ENCODE measurements at regions not wholly inside any gene's neighbourhood (a gene's known extent, or its start where the extent isn't known, plus 50 kb on each side); places are given as distances from the start of the nearest gene placed in this dataset.
A peak's percentile ranks its signal among the peaks of the same experiment; 100 is the strongest.

GRCh38 chr1:81582467-81582986 is 218.2 kb upstream of the ADGRL2 start:
- no peaks in the 10 kb centered on the region for H3K27me3 Mint-ChIP-seq (ENCODE audit: insufficient read depth)

DNA sequence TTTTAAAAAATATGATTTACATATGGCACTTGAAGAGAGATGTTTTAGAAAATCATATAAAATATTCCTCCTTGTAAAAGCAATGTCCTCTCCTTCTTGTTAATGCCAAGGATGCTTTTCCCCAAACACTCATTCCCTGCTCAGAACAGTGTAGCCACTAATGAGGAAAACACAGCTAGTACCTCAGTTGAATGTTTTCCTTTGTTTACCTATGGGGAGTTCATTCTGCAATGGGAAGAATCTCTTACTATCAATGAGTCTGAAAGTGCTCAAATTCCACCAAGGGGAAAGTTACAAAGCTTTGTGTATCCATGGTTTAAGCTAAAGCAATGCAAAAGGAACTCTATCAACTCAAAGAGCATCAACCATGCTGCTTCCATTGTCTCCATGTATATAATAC is 221.9 kb upstream of the ADGRL2 start:
- no peak overlapping the region for H3K27ac Mint-ChIP-seq
- peaks cover 36% of the 10 kb centered on the region for H3K4me1 Mint-ChIP-seq
- no peaks in the 10 kb centered on the region for H3K9me3 ChIP-seq (ENCODE audit: control insufficient read depth, low read length)
- no peak overlapping the region for H3K9ac ChIP-seq (ENCODE audit: extremely low read depth, low read length, poor library complexity, severe bottlenecking)
- H3K4me3 Mint-ChIP-seq = no peak overlapping the region
- H3K27ac ChIP-seq (ENCODE audit: low read depth, low read length) = no peak overlapping the region
- no peak overlapping the region for H3K4me3 ChIP-seq (ENCODE audit: low read length)
- H3K9me3 Mint-ChIP-seq = no peaks in the 10 kb centered on the region
- no peaks in the 10 kb centered on the region for H3K36me3 ChIP-seq (ENCODE audit: control insufficient read depth, insufficient read depth, low read length)
- H3K36me3 Mint-ChIP-seq (ENCODE audit: low read depth) = no peaks in the 10 kb centered on the region
- peaks cover 16% of the 10 kb centered on the region for H3K4me1 ChIP-seq (ENCODE audit: control insufficient read depth, insufficient read depth, low read length)
- no peaks in the 10 kb centered on the region for H3K27me3 Mint-ChIP-seq (ENCODE audit: insufficient read depth)
- no peak for TF ChIP-seq CTCF (conservative IDR thresholded peaks at IDR 0.05)
- no peaks in the 10 kb centered on the region for H3K27me3 ChIP-seq (ENCODE audit: control insufficient read depth, insufficient read depth, low read length, poor library complexity, severe bottlenecking)
- no peak for DNase-seq

More at GRCh38 chr1:81582467-81582986, 218.2 kb upstream of the ADGRL2 start:
- peaks cover 27% of the 10 kb centered on the region for H3K4me1 Mint-ChIP-seq
- DNase-seq = no peak
- Histone ChIP-seq H3K9ac (ENCODE audit: extremely low read depth, low read length, poor library complexity, severe bottlenecking) (no peak overlapping the region), H3K9me3 (ENCODE audit: control insufficient read depth, low read length) (no peaks in the 10 kb centered on the region), H3K4me1 (ENCODE audit: control insufficient read depth, insufficient read depth, low read length) (peaks cover 11% of the 10 kb centered on the region), H3K4me3 (ENCODE audit: low read length) (no peak overlapping the region), H3K27ac (ENCODE audit: low read depth, low read length) (no peak overlapping the region), H3K27me3 (ENCODE audit: control insufficient read depth, insufficient read depth, low read length, poor library complexity, severe bottlenecking) (no peaks in the 10 kb centered on the region), H3K36me3 (ENCODE audit: control insufficient read depth, insufficient read depth, low read length) (no peaks in the 10 kb centered on the region)
- no peaks in the 10 kb centered on the region for H3K9me3 Mint-ChIP-seq
- no peak overlapping the region for H3K27ac Mint-ChIP-seq
- H3K4me3 Mint-ChIP-seq = no peak overlapping the region
- H3K36me3 Mint-ChIP-seq (ENCODE audit: low read depth) = no peaks in the 10 kb centered on the region
- 86 to 93% methylated on average over 2 of the region's 2 CpGs for WGBS, 2 experiments (ENCODE audit: insufficient coverage in 1 of 2, insufficient read length in 1 of 2)
- no peak for TF ChIP-seq CTCF (conservative IDR thresholded peaks at IDR 0.05)

DNA sequence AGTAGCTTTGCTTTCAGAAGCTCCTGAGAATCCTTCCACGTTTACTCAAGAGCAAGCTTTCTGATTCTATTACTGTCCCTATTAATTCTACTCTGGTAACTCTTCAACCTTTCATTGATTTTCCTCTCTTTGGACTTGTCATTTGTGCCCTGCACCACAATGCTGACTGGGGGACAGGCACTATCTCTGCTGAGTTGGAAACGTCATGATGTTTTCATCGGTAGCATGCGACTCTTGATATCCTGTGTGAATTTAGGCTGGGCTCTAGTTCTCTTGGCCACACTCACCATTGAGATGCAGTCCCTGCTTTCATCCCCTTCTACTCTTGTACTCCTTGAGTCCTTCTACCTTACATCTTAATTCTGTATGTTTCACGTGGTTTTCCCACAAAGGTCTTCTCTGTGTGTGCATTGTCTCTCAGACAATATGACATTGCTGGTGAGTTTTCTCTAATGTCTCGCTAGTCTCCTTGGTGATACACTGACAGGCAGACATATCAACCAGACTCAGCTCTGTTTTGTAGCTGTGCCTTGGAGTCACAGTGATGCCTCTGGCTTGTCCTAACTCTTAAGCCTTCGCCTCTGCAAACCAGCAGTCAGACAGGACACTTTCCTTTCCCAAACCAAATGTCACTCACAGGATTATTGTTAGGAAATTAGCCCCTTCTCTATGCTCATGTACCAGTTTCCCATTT is 223.6 kb upstream of the ADGRL2 start:
- peak overlapping the region; percentile 7 for H3K27ac Mint-ChIP-seq
- WGBS, 2 experiments (ENCODE audit: insufficient coverage in 1 of 2, insufficient read length in 1 of 2) = 61 to 86% methylated on average over 7 of the region's 7 CpGs

More for the DNA sequence above, 223.6 kb upstream of the ADGRL2 start:
- Histone ChIP-seq H3K9me3 (ENCODE audit: control insufficient read depth, low read length) (no peaks in the 10 kb centered on the region), H3K36me3 (ENCODE audit: control insufficient read depth, insufficient read depth, low read length) (no peaks in the 10 kb centered on the region), H3K4me1 (ENCODE audit: control insufficient read depth, insufficient read depth, low read length) (peaks cover 25% of the 10 kb centered on the region), H3K27me3 (ENCODE audit: control insufficient read depth, insufficient read depth, low read length, poor library complexity, severe bottlenecking) (no peaks in the 10 kb centered on the region), H3K4me3 (ENCODE audit: low read length) (no peak overlapping the region), H3K9ac (ENCODE audit: extremely low read depth, low read length, poor library complexity, severe bottlenecking) (no peak overlapping the region), H3K27ac (ENCODE audit: low read depth, low read length) (peak overlapping the region; percentile 40)
- TF ChIP-seq CTCF (conservative IDR thresholded peaks at IDR 0.05) = no peak
- H3K4me3 Mint-ChIP-seq = no peak overlapping the region
- no peaks in the 10 kb centered on the region for H3K9me3 Mint-ChIP-seq
- H3K27me3 Mint-ChIP-seq (ENCODE audit: insufficient read depth) = no peaks in the 10 kb centered on the region
- DNase-seq = no peak
- no peaks in the 10 kb centered on the region for H3K36me3 Mint-ChIP-seq (ENCODE audit: low read depth)
- peaks cover 51% of the 10 kb centered on the region for H3K4me1 Mint-ChIP-seq

Data from endodermal cell (in vitro differentiated cells).